BJ (cell line): ENCODE measurements at regions not wholly inside any gene's neighbourhood (a gene's known extent, or its start where the extent isn't known, plus 50 kb on each side); places are given as distances from the start of the nearest gene placed in this dataset.

Experiments
- CTCF ChIA-PET: fragments of 350-600 bp; formaldehyde crosslinking; extraction: SDS; loops from one replicate; lab custom pipeline; 2021; ENCODE audit warnings: antibody characterized with exemption, inconsistent platforms; lab: Yijun Ruan, JAX
- POLR2A ChIA-PET: fragments of 300-600 bp; sonication (Branson Sonifier 250); formaldehyde crosslinking; extraction: SDS; loops from one replicate; lab custom pipeline; 2021; ENCODE audit warnings: antibody characterized with exemption; lab: Charles Lee
- DNase-seq: peaks from one replicate; pipeline ENCODE4 v3.0.0-alpha.2; 2011; ENCODE audit warnings: low read depth
- H3K27me3 ChIP-seq: 2 replicates; pipeline ENCODE4 v1.6.0; 2011; ENCODE audit warnings: low read length; ENCODE audit not compliant: control insufficient read depth, insufficient read depth
- H3K36me3 ChIP-seq: 2 replicates; pipeline ENCODE4 v1.5.1; 2011; ENCODE audit warnings: low read length; ENCODE audit not compliant: control insufficient read depth, insufficient read depth
- H3K4me3 ChIP-seq: 2 replicates; pipeline ENCODE4 v1.5.1; 2011; ENCODE audit warnings: low read depth, mild to moderate bottlenecking, control low read depth, low read length
- TF ChIP-seq, protein P1 (sequence below): IDR thresholded peaks from 2 replicates; pipeline ENCODE4 v1.5.1; 2011; ENCODE audit warnings: low read depth, mild to moderate bottlenecking, control low read depth, inconsistent platforms, low read length, moderate library complexity; ENCODE audit not compliant: insufficient read depth

DNA sequence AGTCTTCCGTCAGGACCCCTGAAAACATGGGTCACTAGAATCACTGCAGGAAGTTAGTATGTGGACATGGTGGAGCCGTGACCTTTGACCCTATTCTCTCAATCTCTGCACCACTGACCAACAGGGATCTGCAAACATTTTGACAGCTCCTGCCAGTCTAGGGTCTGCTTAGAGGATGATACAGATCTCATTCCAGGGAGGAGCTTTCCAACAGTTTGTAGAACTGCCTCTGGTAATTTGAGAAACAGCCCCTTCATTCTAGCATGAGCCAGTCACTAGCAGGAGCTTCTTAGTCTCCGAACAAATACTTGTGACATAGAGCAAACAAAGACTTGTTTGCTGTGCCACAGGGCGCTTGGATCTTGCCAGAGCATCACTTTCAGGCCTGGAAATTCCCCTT, 270.3 kb upstream of the CFAP20DC start:
- Histone ChIP-seq H3K27me3 (no peaks in the 10 kb centered on the region), H3K4me3 (no peak overlapping the region)
- POLR2A ChIA-PET: no interaction called here

DNA sequence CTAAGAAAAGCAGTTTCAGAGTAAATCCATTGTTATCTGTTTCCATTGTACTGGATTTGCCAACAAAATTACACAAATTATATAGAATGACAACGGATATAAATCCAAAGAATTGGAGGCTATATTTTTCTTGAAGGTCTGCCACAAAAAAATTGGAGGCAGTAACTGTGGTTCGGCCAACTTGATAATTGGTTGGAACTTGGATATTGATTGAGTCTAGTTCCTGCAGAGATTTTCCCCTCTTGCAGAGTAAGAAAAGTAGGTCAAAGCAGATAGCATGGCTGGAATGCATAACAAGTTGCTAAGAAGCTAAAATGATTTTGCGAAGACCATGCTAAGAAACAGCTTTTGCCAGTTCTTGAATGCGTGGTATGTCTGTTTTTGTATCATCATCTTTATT, 269.6 kb upstream of the CFAP20DC start:
- DNase-seq: no peak
- CTCF ChIA-PET: interaction anchor here (1.0 kb wide), 1 partner anchor 255 kb away, joined by 3 read pairs; no protein-coding TSS in a partner anchor
- Histone ChIP-seq H3K4me3 (no peak overlapping the region), H3K27me3 (no peaks in the 10 kb centered on the region), H3K36me3 (no peaks in the 10 kb centered on the region)
- POLR2A ChIA-PET: no interaction called here
- TF ChIP-seq, protein P1, sequence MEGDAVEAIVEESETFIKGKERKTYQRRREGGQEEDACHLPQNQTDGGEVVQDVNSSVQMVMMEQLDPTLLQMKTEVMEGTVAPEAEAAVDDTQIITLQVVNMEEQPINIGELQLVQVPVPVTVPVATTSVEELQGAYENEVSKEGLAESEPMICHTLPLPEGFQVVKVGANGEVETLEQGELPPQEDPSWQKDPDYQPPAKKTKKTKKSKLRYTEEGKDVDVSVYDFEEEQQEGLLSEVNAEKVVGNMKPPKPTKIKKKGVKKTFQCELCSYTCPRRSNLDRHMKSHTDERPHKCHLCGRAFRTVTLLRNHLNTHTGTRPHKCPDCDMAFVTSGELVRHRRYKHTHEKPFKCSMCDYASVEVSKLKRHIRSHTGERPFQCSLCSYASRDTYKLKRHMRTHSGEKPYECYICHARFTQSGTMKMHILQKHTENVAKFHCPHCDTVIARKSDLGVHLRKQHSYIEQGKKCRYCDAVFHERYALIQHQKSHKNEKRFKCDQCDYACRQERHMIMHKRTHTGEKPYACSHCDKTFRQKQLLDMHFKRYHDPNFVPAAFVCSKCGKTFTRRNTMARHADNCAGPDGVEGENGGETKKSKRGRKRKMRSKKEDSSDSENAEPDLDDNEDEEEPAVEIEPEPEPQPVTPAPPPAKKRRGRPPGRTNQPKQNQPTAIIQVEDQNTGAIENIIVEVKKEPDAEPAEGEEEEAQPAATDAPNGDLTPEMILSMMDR: no peak

More for the DNA sequence above, 270.3 kb upstream of the CFAP20DC start:
- H3K36me3 ChIP-seq: no peaks in the 10 kb centered on the region
- TF ChIP-seq, protein P1: no peak
- no peak for DNase-seq
- CTCF ChIA-PET: interaction anchor here (1.0 kb wide), 1 partner anchor 255 kb away, joined by 3 read pairs; no protein-coding TSS in a partner anchor

DNA sequence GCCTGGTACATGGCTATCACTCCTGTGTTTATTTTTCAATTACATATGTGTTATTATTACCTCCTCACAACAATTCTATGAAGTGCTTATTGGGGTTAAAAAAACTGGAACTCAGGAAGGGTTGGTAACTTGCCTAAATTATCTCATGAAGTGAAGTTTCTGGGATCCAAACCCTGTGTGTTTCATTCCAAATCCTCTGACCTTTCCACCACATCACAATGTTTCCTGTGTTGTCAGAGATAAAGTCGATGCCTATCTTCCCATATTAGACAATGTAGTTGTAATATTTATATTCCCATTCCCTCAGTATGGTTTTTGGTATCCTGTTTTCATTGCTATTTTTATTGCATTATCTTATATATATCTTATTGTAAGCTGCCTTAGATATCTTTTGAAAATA, 269.1 kb upstream of the CFAP20DC start:
- no peak for DNase-seq
- ChIA-PET CTCF (no interaction called here), POLR2A (no interaction called here)
- H3K4me3 ChIP-seq: no peak overlapping the region
- TF ChIP-seq, protein P1: no peak
- no peaks in the 10 kb centered on the region for H3K27me3 ChIP-seq
- H3K36me3 ChIP-seq: no peaks in the 10 kb centered on the region

DNA sequence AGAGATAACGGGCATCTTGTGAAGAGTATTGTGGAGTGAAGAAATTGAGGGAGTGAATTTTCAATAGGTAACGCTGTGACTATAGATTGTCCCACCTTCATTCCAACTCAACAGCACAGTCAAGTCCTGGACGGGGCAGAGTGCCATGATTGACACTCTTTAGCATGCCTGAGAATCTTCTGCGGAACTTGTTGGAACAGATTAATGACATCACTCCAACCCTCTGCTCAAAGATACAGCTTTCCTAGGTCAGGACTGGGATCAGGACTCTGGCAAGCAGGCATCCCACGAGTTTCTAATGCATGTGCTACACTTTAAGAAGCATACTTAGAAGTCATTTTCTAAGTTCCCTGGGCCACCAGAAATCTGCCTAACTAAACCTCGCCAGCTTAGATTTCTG, 267.6 kb upstream of the CFAP20DC start:
- no peaks in the 10 kb centered on the region for H3K27me3 ChIP-seq
- no peak overlapping the region for H3K4me3 ChIP-seq
- H3K36me3 ChIP-seq: no peaks in the 10 kb centered on the region
- TF ChIP-seq, protein P1: no peak
- CTCF ChIA-PET: no interaction called here
- DNase-seq: no peak
- POLR2A ChIA-PET: no interaction called here

DNA sequence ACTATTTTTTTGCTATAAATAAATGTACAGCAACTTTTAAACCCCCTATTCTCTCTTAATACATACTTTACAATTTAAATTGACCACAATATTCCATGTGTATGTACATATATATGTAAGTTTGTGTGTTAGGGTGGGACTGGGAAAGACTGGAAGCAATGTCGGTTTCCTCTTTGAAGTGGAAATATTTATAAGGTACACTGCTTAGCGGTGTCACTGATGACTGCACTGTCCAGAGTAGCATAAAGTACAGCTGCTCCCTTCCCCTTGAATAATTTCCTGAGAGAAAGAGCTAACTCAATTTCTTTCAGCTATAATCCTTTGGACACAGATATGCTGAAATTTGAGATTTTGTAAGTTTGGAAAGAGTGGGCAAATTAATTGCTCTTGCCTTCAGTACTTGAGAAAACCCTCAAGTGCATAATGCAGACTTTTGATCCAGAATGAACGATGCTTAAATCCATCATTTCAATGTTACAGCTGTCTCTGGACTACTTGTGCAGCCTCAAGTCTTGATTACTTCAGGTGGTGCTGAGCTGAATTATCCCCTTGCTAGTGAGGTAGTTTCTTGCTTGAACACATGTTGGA, 267.0 kb upstream of the CFAP20DC start:
- ChIA-PET CTCF (no interaction called here), POLR2A (no interaction called here)
- Histone ChIP-seq H3K27me3 (no peaks in the 10 kb centered on the region), H3K4me3 (no peak overlapping the region), H3K36me3 (no peaks in the 10 kb centered on the region)
- DNase-seq: no peak
- TF ChIP-seq, protein P1: no peak
